Spinal cord (tissue), 9 donors: ENCODE measurements at regions not wholly inside any gene's neighbourhood (a gene's known extent, or its start where the extent isn't known, plus 50 kb on each side); places are given as distances from the start of the nearest gene placed in this dataset.
A peak's percentile ranks its signal among the peaks of the same experiment; 100 is the strongest.

Source experiments
- DNase-seq, 6 donors: peaks; one replicate each; pipeline versions ENCODE4 v3.0.0 to v3.0.0-alpha.2; 2013 to 2015; ENCODE audit warnings: low spot score in 6 of 6, low read depth in 4 of 6
- H3K27ac ChIP-seq: one replicate; pipeline ENCODE4 v1.5.1; 2013; ENCODE audit warnings: low read depth, low read length, control low read depth
- H3K27me3 ChIP-seq: one replicate; pipeline ENCODE4 v1.6.1; 2013; ENCODE audit warnings: low read length; ENCODE audit not compliant: control insufficient read depth, insufficient read depth
- H3K36me3 ChIP-seq: one replicate; pipeline ENCODE4 v1.6.1; 2013; ENCODE audit warnings: low read length; ENCODE audit not compliant: control insufficient read depth, insufficient read depth
- H3K4me1 ChIP-seq: one replicate; pipeline ENCODE4 v1.6.1; 2013; ENCODE audit warnings: low read length; ENCODE audit not compliant: control insufficient read depth, insufficient read depth
- H3K4me3 ChIP-seq: one replicate; pipeline ENCODE4 v1.5.1; 2013; ENCODE audit warnings: low read depth, low read length, control low read depth
- H3K9me3 ChIP-seq: one replicate; pipeline ENCODE4 v1.6.1; 2013; ENCODE audit warnings: low read length; ENCODE audit not compliant: control insufficient read depth, insufficient read depth
- WGBS: methylation state at CpG from one replicate; pipeline ENCODE4 v1.1.5; 2013; ENCODE audit warnings: missing lambda C conversion rate; ENCODE audit not compliant: insufficient coverage; 5-methylcytosine and 5-hydroxymethylcytosine counted together
- donor health status: healthy.

DNA sequence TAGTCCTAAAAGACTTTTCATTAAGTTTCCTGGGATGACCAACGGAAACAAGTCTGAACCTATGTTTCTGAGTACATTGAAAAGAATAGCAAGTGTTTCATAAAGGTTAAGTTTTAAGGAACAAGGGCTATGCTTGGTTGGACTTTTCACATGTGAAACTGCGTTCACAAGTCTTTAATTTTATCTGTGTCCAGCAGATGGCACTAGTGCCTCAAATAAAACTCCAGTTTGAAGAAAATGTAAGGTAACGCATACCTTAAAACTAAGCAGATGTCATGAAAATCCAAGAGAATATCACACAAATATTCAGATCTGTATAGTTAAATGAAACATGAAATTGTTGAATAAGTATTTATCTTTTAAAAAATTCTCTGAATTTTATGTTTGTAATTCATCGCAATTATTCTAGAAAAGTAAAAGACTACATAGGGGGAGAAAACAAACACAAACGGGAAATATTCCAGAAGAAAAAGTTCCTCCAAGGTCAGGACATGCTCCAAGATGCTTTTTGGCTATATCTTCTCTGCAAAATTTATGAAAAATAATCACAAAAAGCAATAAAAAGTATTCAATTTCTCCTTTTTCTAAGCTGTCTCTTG lies 89.6 kb upstream of the MAD2L1 start:
- Histone ChIP-seq H3K27ac (no peak overlapping the region), H3K36me3 (no peaks in the 10 kb centered on the region), H3K4me1 (no peaks in the 10 kb centered on the region), H3K9me3 (no peaks in the 10 kb centered on the region), H3K27me3 (no peaks in the 10 kb centered on the region), H3K4me3 (no peak overlapping the region)
- 0% methylated on average over 1 of the region's 5 CpGs for WGBS
- DNase-seq, result peak; percentile 56 to 96 (median 72)

DNA sequence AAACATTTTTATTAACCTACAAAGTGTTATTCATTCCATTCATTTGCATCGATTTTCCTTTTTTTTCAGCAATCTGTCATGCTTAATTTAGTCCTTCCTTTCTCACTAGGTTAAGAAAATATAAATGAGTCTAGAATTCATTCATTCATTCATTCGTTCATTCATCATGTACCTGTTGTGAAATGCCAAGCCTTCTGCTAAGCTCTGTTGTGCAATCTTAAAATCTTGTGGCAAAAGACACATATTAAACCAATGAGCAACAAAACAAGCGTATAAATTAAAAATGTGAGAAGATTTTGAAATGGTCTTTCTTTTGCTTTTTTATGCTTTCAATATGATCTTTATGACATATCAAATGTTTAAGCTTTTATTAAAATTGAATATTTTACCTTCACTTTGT lies 88.6 kb upstream of the MAD2L1 start:
- no CpG with 5 or more reads among the region's 3 CpGs for WGBS
- no peaks in the 10 kb centered on the region for H3K4me1 ChIP-seq
- H3K27me3 ChIP-seq, result no peaks in the 10 kb centered on the region
- H3K27ac ChIP-seq, result no peak overlapping the region
- no peaks in the 10 kb centered on the region for H3K9me3 ChIP-seq
- H3K4me3 ChIP-seq, result no peak overlapping the region
- DNase-seq, result no peak
- H3K36me3 ChIP-seq, result no peaks in the 10 kb centered on the region

DNA sequence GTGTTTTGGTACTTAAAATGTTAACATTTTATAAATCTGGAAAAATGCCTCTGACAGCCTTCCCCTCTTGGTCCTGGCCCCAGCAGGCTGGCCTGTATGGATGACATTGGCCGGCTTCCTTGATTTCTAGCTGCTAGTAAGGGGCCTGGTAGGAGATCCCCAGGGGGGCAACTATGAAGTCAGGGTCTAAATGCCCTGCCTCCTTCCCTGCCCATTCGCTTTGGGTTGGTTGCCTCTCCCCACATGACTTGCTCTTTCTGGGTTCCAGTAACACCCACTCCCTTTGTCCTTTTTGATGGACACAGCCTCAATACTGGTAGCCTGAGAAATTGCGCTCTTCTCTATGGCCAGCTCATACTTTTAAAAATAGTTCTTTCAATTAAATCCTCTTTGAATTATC lies 78.0 kb upstream of the MAD2L1 start:
- 95% methylated on average over 2 of the region's 3 CpGs for WGBS
- no peak for DNase-seq
- H3K4me3 ChIP-seq, result no peak overlapping the region

DNA sequence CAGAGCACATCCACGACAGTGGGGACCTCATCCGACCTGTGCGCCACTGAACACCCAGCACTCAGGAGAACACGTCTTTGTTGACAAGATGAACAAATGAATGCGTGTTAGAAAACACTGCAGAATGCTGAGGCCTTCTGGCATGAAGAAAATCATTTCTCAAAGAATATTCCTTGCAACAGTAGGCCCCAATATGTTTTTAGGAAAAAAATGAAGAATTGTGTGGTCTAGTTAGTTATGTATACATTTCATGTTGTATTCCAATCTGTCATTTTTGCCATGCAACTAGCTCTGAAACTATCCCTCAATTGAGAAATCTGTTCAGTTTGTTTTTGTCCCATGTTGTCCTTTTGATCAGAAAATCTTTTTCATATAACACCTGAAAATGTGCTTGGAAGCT lies 77.4 kb upstream of the MAD2L1 start:
- peak in 1 of 6 donors; percentile 51 for DNase-seq

More for the DNA sequence above, 78.0 kb upstream of the MAD2L1 start:
- Histone ChIP-seq H3K27ac (no peak overlapping the region), H3K4me1 (no peaks in the 10 kb centered on the region), H3K27me3 (no peaks in the 10 kb centered on the region), H3K36me3 (no peaks in the 10 kb centered on the region), H3K9me3 (no peaks in the 10 kb centered on the region)

DNA sequence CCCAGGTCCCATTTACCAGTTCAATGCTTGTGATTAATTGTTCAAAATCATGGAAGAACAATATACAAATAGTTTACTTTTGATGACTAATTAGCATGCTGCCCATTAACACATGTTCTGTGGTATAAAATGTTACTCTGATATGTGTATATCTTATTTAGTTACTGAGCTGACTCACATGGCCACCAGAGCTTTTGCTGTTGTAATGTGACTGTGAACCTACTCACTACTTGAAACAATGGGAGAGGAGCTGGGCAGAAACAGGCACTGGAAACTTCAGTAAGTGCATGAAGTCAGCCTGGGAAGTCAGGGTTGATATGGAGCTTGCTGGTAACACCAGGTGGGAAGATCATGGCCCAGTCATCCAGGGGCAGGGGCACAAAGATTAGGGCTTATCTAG lies 72.7 kb upstream of the MAD2L1 start:
- Histone ChIP-seq H3K27ac (no peak overlapping the region), H3K36me3 (no peaks in the 10 kb centered on the region), H3K4me1 (no peaks in the 10 kb centered on the region), H3K4me3 (no peak overlapping the region), H3K27me3 (no peaks in the 10 kb centered on the region), H3K9me3 (no peaks in the 10 kb centered on the region)
- DNase-seq, result no peak

More for the DNA sequence above, 77.4 kb upstream of the MAD2L1 start:
- Histone ChIP-seq H3K9me3 (no peaks in the 10 kb centered on the region), H3K4me3 (no peak overlapping the region), H3K27ac (no peak overlapping the region), H3K36me3 (no peaks in the 10 kb centered on the region), H3K27me3 (no peaks in the 10 kb centered on the region), H3K4me1 (no peaks in the 10 kb centered on the region)
- WGBS, result 100% methylated on average over 1 of the region's 5 CpGs

DNA sequence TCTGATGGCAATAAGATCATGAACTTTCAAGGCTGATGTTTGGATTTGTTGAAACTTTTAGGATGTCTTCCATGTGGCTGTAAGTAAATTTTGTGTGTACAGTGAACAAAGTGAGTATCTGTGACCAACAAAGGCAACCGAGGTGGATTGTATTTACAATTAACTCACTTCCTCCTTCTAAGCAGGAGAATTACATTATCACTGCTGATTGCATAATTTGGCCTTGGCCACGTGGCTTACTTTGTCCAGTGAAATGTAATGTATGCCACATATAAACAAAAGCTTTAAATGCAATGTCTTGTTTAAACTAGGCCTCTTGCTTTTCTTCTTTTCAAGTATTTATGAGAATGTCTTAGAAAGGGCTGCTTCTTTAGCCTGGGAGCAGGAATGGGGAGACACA lies 66.3 kb upstream of the MAD2L1 start:
- no peaks in the 10 kb centered on the region for H3K9me3 ChIP-seq
- no peaks in the 10 kb centered on the region for H3K36me3 ChIP-seq
- no peak overlapping the region for H3K27ac ChIP-seq
- no peak overlapping the region for H3K4me3 ChIP-seq
- DNase-seq, result no peak
- no peaks in the 10 kb centered on the region for H3K4me1 ChIP-seq
- WGBS, result no CpG with 5 or more reads among the region's 2 CpGs
- H3K27me3 ChIP-seq, result no peaks in the 10 kb centered on the region

DNA sequence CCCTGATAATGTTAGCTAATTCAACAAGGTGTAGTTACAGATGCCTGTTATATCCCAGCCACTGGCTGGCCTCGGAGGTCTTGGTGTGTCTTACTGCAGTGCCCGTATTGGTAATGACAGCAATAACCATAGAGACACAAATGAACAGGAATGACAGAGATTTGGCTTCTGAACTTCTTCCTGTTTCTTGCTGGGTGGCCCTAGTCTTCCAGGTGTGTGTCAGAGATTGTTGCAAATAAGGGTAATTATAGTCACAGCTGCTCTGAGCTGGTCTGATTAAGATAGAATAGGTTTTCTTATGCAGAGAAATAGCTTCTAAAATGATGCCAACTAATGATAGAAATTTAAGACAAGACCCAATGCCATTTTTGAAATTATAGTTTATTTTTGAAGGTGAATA lies 64.1 kb upstream of the MAD2L1 start:
- Histone ChIP-seq H3K4me1 (no peaks in the 10 kb centered on the region), H3K9me3 (no peaks in the 10 kb centered on the region), H3K27ac (no peak overlapping the region), H3K36me3 (no peaks in the 10 kb centered on the region), H3K27me3 (no peaks in the 10 kb centered on the region), H3K4me3 (no peak overlapping the region)
- WGBS, result 81% methylated on average over 2 of the region's 2 CpGs
- DNase-seq, result no peak
